Hematopoietic multipotent progenitor cell treated with erythropoietin and hydrocortisone succinate and interleukin-3 and kit ligand, for 6 days (in vitro differentiated cells): ENCODE measurements at regions not wholly inside any gene's neighbourhood (a gene's known extent, or its start where the extent isn't known, plus 50 kb on each side); places are given as distances from the start of the nearest gene placed in this dataset.
"Not testable (repeated sequence)": the region's sequence is repeated elsewhere in the genome, so short reads cannot be mapped to it uniquely, and the experiment has no call there.

Source experiments
- DNase-seq: peaks from one replicate; pipeline ENCODE4 v3.0.0-alpha.2; 2015

GRCh38 chr2:180591093-180591781 is 389.2 kb upstream of the UBE2E3 start:
- DNase-seq, result not testable (repeated sequence)

- no peak for DNase-seq
Measured at GRCh38 chr2:180583441-180584140, 396.8 kb upstream of the UBE2E3 start.

- no peak for DNase-seq
Measured at GRCh38 chr2:180579388-180579787, 401.0 kb upstream of the UBE2E3 start.

DNA sequence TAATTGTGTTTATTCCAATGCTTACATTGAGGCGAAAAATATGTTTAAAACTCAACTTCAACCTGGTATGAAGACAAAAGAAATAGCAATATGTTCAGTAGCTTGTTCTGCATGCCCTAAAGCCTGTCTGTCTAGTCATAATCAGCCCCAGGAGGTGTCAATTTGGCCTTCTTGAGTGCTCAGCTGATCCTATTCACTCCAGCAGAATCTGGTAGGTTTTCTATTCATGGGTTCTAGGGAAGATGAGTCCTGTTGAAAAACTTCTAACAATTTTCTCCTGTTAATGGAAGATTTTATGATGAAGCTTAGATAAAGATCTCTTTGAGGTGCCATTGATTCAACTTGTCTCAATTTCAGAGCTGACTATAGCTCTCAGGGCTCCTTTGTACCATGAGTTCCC is 402.0 kb upstream of the UBE2E3 start:
- DNase-seq, result no peak

DNA sequence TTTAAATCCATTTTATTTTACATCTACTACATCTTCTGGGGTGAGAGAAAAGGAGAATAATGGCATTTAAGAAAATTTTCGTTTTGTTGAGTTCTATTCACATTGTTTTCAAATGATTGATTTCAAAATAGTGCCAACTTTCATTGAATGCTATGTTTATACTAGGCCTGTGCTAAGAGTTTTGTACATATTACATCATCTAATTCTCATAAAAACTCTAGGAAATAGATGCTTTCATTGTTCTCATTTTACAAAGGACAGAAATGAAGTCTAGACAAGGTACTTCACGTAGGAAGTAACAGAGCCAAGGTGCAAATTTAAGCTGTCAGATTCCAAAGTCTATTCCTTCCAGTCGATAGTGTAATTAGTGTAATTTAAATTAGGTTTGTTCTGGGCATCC is 402.8 kb upstream of the UBE2E3 start:
- no peak for DNase-seq

DNA sequence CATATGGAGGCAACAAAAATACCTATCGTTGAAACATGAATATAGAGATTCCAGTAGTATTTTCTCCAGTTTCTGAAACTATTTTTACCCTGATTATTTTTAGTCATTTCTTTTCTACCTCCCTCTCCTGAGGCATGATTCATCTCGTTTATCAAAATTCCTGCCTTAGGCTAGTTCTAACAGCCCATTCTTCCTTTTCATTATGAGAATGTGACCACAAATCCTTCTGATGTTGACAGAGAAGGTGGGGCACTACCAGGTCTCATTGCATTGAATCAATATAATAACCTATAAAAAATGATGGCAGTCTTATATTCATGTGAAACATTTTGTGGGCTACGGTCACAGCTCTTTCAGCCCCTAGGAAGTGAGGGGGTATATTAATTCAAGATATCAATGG is 406.5 kb upstream of the UBE2E3 start:
- no peak for DNase-seq

- no peak for DNase-seq
Measured at GRCh38 chr2:180572346-180572745, 408.1 kb upstream of the UBE2E3 start.

GRCh38 chr2:180571559-180571958 is 408.8 kb upstream of the UBE2E3 start:
- DNase-seq, result no peak

- DNase-seq, result no peak
Measured at GRCh38 chr2:180570864-180571263, 409.5 kb upstream of the UBE2E3 start.

GRCh38 chr2:180564051-180564450 is 416.4 kb upstream of the UBE2E3 start:
- no peak for DNase-seq

- DNase-seq, result no peak
Measured at GRCh38 chr2:180562378-180562777, 418.0 kb upstream of the UBE2E3 start.

DNA sequence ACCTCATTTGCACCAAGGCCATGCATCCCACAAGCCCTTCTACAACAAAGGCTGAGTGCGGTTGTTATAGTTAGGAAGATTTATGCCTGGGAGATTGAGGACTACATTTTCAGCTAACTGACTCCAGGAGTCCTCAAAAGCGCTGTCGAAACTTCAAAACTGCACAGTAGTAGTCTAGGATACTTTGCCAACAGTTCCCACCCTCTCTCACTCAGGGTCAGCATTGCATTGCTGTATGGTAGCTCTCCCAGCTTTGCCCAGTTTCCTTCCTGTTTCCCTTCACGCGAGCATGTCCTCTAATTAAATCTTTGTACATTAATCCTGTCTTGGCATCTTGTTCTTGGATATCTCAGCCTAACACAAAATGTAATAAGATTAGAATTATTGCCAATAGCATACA is 420.6 kb upstream of the UBE2E3 start:
- DNase-seq, result no peak

- no peak for DNase-seq
Measured at GRCh38 chr2:180559038-180559437, 421.4 kb upstream of the UBE2E3 start.

DNA sequence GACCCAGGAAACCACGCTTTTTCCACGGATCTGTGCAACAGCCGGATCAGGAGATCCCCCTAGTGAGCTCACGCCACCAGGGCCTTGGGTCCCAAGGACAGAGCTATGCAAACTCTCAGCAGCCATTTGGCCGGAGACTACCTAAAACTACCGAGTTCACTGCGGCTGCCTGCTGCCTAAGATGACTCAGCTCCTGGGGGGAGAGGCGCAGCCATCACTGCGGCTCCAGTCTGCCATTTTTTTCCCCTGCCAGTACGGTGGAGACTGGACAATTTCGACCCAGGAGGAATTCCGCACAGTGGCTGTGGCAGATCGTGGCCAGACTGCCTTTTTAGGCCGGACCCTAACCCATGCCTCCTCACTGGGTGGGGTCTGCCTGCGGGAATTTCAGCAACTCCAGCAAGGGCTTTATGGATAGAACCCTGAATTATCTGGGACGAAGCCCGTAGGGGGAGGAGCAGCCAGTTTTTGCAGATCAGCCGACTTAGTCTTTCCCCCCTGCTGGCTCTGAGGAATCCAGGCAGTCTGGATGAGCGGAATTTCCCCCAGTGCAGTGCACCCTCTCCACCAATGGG is 424.9 kb upstream of the UBE2E3 start:
- DNase-seq, result no peak

DNA sequence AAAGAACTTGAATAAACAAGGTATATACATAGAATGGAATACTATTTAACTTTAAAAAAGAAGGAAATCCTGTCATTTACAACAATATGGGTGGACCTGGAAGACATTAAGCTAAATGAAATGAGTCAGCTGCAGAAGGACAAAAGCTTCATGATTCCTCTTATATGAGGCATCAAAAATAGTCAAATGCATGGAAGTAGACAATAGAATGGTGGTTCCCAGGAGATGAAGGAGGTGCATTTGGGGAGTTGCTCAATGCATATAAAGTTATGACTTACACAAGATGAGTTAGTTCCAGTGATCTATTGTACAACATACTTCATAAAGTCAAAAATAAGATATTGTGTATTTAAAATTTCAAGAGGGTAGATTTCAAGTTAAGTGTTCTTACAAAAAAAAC is 426.1 kb upstream of the UBE2E3 start:
- no peak for DNase-seq

DNA sequence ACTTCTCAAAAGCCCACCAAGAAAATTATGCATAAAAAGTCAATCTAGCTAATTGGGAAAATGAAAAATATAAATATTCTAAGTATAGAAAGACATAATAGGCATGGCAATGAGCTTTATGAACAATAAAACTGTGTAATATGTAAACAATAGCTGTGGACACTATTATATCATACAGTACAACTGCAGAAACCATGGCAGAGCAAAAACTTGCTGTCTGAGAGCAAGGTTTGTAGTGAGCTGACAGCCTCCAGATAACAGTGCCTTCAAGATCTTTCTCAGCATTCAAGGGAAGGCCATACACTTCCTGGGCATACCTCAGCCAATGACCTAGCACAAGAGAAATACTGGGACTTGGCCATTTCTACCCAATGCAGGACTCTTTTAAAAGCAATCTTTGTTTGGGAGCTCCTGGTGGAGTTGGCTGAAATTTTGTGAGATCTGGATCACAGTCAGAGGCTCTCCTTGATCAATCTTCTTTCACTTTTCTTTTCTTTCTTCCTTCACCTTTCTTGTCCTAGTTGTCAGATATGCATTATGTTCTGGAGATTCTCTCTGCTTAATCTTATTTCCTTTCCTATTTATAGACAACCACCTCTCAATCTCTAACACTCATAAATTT is 427.2 kb upstream of the UBE2E3 start:
- no peak for DNase-seq

DNA sequence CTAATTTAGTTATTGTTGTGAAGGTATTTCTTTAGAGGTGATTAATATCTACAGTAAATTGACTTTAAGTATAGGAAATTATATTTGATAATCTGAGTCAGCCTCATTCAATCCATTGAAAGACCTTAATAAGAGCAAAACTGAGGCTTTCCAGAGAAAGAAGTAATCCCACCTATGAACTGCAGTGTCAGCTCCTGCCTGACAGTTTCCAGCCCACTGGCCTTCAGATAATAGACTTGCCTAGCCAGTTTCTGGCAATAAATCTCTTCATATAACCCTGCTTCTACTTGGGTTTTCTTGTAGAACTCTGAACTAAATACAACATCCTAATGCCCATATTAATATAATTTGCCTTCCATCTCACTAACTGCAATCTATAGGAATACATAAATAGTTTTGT is 437.9 kb upstream of the UBE2E3 start:
- no peak for DNase-seq

- no peak for DNase-seq
Measured at GRCh38 chr2:180540761-180541160, 439.6 kb upstream of the UBE2E3 start.

DNA sequence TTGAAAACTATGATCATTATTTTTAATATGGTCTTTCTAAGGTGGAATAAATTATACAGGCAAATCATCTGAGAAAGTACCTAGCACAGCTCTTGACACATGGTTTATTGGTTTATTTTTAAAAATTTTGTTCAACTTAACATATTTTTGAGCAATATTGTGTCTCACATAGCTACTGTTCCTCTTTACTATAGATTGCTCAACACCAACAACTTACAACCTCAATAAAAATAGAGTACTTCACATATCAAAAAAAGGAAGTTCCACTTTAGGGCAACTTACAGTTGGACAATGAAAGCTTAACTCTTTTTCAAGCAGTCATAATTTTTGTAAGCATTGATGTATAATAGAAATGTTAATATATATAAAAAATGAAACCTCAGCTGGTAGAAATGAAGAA is 440.9 kb upstream of the UBE2E3 start:
- DNase-seq, result peak; percentile 30

GRCh38 chr2:180535289-180535688 is 445.1 kb upstream of the UBE2E3 start:
- DNase-seq, result no peak

DNA sequence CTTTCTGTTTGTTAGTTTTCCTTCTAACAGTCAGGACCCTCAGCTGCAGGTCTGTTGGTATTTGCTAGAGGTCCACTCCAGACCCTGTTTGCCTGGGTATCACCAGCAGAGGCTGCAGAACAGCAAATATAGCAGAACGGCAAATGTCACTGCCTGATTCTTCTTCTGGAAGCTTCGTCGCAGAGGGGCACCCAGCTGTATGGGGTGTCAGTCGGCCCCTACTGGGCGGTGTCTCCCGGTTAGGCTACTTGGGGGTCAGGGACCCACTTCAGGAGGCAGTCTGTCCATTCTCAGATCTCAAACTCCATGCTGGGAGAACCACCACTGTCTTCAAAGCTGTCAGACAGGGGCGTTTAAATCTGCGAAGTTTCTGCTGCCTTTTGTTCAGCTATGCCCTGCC is 448.6 kb upstream of the UBE2E3 start:
- not testable (repeated sequence) for DNase-seq

DNA sequence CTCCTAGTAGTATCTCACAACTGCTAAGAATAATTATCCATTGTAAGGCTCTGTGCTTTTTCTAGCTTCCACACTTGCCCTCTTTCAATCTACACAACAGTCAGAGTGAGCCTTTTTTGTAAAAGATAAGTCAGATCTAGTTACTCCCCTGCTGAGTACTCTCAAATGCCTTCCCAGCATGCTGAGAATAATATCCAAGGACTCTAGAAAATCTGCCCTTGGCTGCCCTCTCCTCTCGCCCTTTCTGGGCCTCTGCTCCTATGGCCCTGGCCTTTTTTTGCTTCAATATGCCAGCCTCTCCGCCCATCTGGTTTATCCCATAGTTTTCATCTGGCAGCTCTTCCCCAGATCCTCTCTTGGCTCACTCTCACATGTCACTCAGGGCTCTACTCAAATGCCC is 455.9 kb upstream of the UBE2E3 start:
- no peak for DNase-seq

- no peak for DNase-seq
Measured at GRCh38 chr2:180523621-180524340, 456.6 kb upstream of the UBE2E3 start.
